ENCODE measurements at regions not wholly inside any gene's neighbourhood (a gene's known extent, or its start where the extent isn't known, plus 50 kb on each side); places are given as distances from the start of the nearest gene placed in this dataset.

DNA sequence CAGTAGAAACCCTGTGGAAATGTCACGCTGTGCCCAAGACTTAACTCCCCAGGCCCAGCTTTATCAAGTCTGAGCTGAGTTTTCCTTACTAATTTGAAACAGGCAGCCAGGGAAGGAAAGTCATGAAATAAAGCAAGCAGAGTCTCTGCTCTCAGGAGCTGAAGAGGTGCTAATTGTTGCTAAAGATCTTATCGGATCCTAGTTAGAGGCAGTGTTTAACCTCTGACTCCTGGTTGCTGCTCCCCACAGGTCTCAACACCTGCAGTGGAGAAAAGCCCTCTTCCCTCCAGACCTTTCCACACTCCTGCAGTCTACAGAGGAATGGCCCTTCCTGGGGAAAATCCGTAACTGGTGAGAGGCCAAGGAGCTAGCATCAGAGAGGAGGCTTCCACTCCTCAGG is 628.2 kb downstream of the NTRK3 start:
- no peak for DNase-seq

DNA sequence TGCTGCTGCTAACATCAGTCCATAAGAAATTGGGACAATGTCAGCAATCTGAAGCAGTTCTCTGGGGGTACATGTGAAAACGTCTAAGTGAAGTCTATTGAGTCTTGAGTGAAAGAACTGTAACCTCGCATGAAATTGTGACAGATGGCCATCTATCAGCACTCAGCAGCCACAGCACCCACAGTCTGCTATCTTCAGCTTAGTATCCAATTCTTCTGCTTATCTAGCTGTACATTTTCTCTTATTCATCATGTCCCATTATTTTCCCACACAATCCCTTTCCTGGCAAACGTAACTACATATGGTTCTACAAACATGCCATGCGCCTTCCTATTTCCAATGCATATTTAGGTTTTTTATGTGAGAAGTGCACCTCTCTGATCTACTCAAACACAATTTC is 629.7 kb downstream of the NTRK3 start:
- DNase-seq, result no peak

DNA sequence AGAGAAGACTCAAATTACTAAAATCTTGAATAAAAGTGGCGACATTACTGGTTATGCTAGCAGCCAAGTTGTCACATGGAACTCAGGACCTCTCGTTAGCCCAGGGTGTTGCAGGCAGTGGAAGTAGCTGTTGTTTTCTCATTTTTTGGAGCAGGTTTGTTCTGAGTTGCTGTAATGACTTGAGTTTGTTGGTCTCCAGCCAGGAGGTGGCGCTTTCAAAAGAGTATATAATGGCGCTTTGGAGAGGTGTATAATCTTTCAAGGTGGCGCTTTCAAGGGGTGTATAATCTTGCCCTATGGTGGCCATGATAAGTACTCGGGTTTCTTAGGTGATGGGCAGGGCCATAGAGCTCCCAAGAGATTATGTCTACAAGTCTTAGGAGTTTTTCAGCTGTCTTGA is 632.7 kb downstream of the NTRK3 start:
- DNase-seq, result no peak

DNA sequence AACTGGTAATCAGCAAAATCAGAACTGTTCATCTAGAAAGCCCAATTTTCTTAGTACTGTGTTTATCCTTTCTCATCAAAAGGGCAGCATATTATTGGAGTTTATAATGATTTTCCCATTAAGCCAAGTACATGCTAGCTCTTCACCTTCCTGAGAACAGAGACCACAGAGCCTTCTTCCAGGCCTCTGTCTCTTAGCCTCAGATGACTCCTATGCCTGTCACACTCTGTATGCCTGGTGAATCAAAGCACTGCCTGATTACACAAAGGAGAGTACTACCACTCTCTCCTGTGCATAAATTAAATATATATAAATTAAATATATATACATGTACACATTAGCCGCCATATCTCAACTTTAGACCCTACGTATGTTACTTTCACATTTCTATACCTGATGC is 636.1 kb downstream of the NTRK3 start:
- DNase-seq, result no peak

DNA sequence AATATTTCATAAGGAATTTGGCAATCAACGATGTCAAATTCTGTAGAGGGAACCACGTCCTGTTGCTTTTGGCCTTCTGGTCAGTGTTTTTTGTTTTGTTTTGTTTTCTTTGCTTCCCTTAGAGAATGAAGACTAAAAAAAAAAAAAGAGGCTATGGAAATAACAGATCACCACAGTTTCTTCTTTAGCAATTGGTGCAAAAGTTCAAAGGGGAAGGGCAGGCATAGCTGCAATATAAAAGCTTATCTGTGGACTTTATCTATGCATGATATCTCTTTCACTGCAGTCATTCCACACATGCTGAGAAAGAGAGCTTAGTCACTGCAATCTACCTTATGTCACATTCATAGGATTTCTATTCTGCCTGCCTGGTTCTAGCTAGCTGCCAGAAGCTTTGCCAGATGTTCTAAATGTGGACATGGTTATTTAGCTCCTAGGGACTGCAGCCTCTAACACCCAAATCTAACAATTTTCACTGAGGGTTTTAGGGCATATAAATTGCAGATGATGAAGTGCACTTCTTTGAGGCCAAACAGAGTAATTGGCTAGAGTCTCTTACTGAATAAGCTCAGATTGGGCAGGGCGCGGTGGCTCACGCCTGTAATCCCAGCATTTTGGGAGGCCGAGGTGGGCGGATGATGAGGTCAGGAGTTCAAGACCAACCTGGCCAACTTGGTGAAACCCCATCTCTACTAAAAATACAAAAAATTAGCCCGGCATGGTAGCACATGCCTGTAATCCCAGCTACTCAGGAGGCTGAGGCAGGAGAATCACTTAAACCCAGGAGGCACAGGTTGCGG is 637.2 kb downstream of the NTRK3 start:
- DNase-seq, result peak; percentile 63

DNA sequence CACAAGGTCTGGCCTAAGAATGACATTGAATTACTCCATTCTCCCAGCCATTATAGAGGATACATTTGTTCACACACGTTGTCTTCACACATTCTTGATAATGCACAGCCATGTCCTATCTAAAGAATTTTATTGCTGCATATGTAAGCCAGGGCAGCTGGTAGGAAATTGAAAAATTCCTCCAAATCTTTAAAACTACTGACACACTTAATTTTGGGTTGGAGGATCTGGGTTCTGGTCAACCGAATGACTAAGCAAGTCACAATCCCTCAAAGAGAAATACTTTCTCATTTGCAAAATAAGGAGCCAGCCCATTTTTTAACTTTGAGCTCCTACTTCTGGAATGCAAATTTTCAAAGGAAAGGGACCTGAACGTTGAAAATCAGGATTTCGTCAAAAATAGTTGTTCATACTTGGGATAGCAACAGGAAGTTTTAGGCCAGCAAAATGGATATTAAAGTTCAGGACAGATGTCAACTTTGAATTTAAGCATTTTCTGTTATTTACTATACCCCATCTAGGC is 638.3 kb downstream of the NTRK3 start:
- no peak for DNase-seq

DNA sequence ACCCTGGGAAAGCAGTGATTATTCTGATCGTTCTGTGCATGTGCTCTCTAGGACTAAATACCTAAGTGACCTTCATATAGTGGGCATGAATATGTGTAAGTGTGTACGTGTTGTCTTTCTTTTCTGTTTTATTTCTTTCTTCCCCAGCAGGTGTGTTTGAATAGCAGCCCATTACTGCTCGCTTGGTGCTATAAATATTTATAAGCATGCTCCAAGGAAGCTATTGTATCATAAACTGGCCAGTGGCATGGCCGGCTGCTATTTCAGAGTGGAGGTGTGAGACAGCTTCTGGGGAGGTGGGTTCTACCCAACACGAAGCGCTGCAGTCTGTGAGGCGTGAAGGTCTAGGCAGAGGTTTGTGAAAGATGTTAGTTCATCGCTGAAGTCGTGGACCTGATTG is 641.8 kb downstream of the NTRK3 start:
- no peak for DNase-seq

DNA sequence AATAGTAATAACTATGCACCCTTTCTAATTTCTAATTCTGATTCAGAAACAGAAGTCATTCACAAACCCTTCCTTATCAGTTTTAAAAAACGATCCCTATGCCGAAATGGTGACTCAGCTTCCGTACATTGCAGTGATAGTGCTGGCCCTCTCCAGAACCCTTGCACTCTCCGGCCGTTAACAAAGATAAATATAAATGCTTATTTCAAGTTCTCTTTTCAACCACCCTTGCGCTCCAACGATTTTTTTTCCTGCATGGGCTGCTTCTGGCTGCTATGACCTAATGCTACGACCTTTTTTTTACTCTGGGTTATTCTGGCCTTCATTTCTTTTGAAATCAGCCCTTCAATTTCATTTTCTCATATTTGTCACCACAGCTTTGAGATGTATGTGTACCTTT is 646.2 kb downstream of the NTRK3 start:
- DNase-seq, result no peak

DNA sequence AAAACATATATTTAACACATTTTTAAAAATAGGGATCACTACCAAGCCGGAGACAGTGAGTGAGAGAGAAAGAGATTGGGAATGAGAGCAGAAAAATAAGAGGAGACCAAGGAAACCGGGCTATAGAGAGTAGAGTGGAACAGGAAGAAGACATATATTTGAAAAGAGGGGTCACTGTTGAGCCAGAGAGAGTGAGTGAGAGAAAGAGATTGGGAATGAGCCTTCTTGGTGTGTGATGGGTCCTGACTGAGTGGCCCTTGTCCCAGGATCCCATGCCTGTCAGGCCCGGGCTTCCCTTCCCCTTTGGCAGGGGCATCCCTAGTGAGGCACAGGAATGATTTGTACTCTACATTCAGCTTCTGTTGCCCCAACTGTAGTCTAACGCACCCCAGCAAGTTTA is 646.6 kb downstream of the NTRK3 start:
- no peak for DNase-seq

DNA sequence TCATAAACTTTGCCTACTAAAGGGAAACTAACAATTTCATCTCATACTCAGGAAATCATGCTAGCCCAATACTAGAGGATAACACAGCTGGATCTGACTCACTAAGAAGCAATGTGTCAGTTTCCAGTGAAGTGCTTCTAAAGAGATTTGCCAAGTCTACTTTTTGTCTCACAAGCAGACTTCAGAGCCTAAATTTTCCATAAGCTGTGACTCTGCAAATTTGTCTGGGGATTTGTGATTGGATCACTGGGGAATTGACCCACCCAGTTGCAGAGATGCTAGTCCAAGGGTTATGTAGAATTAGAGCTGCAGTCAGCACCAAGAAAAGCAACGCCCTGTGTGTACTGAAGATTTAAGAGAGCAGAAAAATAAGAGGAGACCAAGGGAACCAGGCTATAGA is 647.1 kb downstream of the NTRK3 start:
- DNase-seq, result peak; percentile 14

DNA sequence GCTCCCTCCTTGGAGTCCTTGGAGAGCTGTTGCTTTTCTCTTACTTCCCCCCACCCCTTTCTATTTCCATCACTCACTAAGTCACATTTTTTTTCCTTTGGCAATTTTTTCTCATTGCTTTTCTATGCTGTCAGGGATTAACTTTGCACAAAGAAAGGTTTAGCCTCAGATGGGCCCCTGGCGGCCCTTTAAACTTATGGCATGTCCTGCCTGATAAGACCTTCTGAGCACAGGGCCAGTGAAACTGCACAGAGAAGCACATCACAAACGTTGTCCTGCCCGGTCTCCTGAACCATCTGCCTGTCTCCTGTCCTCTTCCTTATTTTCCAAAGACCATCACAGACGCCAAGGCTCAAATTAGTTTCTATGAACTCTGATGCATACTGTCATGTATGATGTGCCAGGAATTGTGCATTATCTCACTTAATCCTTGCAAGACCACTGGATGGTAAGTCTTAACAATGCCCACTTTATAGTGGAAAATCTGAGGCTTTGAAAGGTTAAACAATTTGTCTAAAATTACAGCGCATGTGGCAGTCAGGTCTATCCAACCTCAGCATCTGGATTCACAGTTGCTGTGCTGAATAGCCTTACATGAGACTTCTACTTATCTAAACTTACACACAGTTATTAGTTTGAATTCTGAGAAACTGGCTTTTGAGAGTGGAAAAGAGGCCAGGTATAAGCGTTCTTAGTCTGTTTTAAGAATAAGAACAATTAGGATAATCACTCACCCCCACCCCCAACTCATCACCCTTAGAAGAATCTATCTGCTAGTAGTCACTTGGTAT is 648.1 kb downstream of the NTRK3 start:
- DNase-seq, result no peak

DNA sequence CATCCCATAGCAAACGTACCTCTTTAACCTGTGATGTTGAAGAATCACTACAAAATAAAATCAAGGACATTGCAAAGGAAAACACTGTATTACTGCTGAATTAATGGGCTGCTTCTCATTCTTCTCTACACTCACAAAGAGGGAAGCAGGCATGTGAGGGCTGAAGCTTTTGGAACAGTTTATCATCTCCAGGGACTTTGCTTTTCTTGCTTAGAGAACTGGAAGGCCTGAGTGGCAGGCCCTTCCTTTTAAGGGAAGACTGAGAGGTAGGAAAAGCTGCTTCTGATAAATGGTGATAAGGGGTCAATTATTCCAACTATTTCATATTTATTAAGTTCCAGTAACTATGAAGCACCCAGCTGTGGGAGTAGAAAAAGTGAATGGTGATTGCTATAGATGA is 649.6 kb downstream of the NTRK3 start:
- no peak for DNase-seq

DNA sequence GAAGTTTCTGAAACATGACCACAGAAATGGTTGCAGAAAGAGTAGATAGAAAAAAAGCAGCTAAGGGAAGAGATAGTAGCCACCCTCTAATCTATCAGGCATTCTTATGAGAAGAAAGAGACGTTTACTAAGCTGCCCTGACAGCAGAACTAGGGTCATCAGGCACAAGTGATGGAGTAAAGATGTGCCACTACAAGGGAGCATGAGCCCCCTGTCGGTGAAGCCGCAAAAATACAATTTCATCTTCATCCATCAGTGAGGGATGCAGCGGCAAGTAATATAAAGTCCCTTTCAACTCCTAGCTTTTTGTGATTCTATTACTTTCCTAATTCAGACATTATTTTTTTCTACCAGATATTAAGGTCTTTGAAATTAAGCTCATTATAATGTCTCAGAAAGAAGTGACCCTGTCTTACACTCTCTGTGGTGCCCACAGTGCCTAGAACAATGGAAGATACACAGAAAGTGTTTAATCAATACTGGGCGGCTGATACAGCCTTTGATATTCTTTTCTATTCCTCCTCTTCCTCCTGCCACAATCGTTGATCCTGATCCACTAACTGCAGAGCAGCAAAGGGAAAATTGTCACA is 651.6 kb downstream of the NTRK3 start:
- DNase-seq, result no peak

DNA sequence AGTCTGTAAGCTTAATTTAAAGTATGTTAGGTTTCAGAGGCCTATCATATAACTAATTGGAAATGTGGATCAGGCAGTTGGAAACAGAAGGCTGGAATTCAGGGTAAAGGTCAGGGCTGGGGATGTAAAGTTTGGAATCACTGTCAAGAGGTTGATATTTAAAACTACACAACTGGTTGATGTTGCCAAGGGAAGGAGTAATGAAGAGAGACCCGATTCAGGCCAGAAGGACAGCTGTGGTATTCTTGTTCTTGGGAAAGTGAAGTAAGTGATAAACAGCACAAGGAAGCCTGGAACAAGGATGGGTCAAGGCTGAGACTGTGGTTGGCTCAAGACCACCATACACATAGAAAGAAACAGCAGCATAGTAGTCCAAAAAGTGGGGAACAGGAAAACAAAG is 654.2 kb downstream of the NTRK3 start:
- DNase-seq, result no peak

DNA sequence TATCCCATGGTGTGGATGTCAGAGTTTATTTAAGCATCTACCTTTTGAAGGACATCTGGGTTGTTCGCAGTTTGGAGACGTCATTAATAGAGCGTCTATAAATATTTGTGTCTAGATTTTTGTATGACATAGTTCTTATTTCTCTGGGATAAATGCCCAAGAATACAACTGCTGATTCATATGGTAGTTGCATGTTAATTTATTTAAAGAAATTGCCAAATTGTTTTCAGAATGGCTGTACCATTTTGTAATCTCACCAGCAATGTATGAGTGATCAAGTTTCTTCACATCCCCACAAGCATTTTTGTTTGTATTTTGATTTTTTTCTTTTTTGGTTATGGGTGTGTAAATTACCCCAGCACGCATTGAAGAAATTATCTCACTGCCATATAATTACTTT is 656.9 kb downstream of the NTRK3 start:
- no peak for DNase-seq

DNA sequence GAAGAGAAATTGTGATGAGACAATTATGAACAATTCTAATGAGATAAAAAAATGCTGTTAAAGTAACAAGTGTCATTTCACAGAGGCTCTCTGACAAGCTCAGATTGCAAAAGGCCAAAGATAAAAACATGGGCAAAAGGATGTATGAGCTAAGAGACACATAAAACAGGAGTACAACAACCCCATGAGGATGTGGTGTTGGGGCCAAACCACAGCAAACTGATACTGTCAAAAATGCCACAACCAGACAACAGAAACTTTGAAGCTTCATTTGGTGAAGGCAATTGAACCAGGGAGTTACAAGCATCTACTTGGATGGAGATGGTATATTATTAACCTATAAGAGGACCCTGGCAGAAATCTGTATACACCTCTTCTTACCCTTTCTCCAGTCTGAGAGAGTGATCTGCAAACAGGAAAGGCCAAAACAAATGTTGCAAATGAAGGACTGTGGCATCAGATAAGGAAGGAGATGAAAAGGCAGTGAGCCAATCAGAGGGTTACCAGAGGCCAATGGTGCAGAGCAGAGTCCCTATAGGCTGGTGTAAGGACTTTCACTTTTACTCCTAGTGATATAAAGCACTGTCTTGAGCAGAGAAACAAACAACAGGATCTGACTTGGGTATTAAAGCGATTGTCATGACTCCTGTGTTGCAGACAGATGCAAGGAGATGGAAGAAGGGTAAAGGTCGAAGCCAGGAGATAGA is 659.0 kb downstream of the NTRK3 start:
- DNase-seq, result no peak

DNA sequence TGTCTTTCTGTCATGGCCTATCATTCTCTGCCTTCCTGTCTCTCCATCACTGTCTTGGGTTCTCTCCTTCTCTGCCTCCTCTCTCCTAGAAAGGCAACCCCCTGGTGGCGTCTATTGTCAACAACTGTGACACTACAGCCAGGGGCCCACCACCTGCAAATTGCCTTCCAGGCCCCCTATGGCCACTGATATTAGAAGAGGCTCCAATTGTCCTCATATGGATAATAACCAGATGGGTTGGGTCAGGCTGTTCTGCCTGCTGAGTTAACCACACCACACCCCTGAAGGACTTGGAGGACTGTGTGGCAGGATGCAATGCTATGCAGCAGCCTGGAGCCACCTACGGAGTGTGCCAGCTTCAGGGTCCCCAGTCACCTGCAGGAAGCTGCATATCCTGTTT is 665.0 kb downstream of the NTRK3 start:
- DNase-seq, result no peak

DNA sequence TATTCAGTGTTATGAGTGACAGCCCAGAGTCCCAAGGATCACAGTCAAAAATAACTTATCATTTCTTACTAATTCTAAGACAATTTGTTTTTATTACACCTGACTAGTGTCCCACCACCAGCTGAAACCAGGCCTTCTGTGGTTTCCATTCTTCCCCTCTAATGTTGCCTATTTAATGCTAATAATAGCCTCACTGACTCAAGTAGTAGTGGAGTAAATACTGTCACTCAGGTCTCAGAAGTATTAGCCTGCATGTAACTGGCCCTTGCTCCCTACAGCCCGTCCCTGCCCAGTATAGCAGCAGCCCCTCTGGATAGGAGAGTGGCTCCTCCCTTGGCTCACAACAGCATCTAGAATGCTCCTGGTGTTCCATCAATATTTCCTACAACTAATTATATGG is 665.5 kb downstream of the NTRK3 start:
- no peak for DNase-seq

DNA sequence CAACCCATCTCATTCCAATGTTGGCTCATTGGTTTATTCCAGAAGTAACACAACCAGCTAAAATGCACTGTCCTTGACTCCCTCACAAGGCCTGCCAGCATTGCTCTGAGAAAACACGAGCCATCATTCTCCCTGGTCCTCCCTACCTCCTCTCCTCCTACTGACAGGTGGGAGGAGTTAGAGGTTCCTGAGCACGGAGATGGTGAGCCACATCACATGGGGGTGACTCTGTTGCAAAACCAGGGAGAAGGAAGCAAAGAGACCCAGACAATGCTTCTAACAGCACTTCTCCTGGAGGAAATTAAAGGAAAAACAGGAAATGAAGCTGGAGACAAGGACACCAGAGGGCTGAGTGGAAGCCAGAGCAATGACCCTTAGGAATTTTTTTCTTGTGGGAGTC is 667.4 kb downstream of the NTRK3 start:
- no peak for DNase-seq

DNA sequence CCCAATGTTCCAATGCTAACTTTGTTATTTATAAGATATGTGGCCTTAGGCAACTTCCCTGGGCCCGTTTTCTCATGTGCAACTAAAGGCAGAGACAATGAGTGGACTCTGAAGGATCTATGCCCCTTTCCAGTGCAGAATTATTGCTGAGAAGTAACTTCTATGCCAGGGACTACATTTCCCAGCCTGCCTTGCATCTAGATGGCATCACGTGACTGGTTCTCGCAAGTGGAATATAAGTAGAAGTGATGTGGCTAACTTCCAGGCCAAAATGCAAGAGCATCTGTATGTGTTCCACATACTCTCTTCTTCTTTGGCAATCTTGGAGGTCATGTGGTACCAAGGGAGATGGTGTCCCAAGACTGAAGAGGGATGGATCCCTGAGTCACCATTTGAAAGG is 674.4 kb downstream of the NTRK3 start:
- DNase-seq, result no peak

DNA sequence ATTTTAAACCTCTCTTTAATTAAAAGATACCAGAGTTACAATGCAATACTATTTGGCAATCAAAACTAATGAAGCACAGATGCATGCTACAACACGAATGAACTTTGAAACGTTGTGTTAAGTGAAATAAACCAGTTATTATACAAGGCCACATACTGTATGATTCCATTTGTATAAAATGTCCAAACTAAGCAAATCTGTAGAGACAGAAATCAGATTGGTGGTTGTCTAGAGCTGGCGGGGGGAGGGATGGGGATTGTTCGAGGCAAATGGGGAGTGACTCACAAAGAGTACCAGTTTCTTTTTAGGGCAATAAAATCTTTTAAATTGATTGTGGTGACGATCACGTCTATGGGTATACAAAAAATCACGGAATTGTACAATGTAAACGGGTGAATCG is 677.0 kb downstream of the NTRK3 start:
- DNase-seq, result no peak

DNA sequence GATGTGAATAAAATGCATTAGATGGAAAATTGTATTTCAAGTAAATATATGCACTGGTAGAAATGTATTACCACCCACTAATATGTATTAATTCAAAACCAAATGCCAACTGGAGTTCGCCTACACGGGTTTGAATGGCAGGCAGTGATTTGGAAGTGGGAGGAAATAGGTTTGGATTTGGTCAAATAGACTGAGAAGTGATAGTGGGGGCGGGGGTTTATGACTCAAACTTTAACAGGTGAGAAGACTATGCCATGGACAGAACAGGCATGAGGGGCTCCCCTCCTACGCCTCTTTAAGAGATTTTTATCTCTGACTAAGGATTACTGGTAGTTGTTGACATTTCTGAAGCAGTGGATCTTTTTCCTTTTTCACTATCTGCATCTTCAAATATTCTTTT is 677.8 kb downstream of the NTRK3 start:
- no peak for DNase-seq

DNA sequence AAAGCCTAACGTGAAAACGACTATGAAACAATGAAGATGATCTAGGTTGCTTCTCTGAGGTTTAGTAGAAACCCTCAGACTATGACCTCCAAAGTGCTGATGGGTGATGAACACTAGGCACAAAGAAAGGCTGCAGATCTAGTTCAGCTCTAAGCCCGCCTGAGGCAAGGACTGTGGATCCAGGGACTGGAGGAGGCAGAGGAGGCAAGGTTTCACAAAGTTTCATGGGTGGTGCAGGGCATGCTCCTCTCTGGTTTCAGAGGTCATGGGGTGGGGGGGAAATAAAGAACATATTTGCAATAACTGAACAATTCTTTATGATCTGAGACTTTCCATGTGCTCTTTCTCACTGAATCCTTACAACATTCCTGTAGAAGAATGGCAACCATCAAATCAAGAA is 679.2 kb downstream of the NTRK3 start:
- DNase-seq, result no peak
